ENCODE measurements at regions not wholly inside any gene's neighbourhood (a gene's known extent, or its start where the extent isn't known, plus 50 kb on each side); places are given as distances from the start of the nearest gene placed in this dataset.

DNA sequence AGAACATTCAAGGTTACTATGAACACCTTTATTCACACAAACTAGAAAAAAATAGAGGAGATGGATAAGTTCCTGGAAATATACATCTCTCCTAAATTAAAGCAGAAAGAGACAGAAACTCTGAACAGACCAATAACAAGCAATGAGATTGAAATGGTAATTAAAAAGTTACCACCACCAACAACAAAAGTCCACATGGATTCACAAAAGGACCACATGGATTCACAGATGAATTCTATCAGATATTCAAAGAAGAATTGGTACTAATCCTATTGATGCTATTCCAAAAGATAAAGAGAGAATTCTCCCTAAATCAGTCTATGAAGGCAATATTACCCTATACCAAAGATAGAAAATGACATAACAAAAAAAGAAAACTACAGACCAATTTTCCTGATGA, 518.9 kb downstream of the PRDM9 start:
- TF ChIP-seq, protein P1, sequence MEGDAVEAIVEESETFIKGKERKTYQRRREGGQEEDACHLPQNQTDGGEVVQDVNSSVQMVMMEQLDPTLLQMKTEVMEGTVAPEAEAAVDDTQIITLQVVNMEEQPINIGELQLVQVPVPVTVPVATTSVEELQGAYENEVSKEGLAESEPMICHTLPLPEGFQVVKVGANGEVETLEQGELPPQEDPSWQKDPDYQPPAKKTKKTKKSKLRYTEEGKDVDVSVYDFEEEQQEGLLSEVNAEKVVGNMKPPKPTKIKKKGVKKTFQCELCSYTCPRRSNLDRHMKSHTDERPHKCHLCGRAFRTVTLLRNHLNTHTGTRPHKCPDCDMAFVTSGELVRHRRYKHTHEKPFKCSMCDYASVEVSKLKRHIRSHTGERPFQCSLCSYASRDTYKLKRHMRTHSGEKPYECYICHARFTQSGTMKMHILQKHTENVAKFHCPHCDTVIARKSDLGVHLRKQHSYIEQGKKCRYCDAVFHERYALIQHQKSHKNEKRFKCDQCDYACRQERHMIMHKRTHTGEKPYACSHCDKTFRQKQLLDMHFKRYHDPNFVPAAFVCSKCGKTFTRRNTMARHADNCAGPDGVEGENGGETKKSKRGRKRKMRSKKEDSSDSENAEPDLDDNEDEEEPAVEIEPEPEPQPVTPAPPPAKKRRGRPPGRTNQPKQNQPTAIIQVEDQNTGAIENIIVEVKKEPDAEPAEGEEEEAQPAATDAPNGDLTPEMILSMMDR (IDR thresholded peaks at IDR 0.05) = no peak
- TF ChIP-seq POLR2A (IDR thresholded peaks at IDR 0.05) = no peak
- DNase-seq (ENCODE audit: low spot score in 2 of 2) = no peak
- intact Hi-C loops (cut with DNase I; ENCODE audit: low total_unique reads) = no loop called here
- no peak overlapping the region for H3K4me3 ChIP-seq (ENCODE audit: low read depth, poor library complexity, severe bottlenecking)

GRCh38 chr5:24042688-24043087, 535.3 kb downstream of the PRDM9 start:
- 71 to 74% methylated on average over 2 of the region's 2 CpGs for WGBS, 2 donors
- H3K4me3 ChIP-seq (ENCODE audit: low read depth, poor library complexity, severe bottlenecking) = no peak overlapping the region
- no peak for TF ChIP-seq POLR2A (IDR thresholded peaks at IDR 0.05)
- TF ChIP-seq, protein P1 (IDR thresholded peaks at IDR 0.05) = no peak
- intact Hi-C loops (cut with DNase I; ENCODE audit: low total_unique reads) = no loop called here
- DNase-seq (ENCODE audit: low spot score in 2 of 2) = no peak

GRCh38 chr5:24045046-24045445, 537.6 kb downstream of the PRDM9 start:
- no peak for DNase-seq (ENCODE audit: low spot score in 2 of 2)
- TF ChIP-seq, protein P1 (IDR thresholded peaks at IDR 0.05) = no peak
- TF ChIP-seq POLR2A (IDR thresholded peaks at IDR 0.05) = no peak
- no peak overlapping the region for H3K4me3 ChIP-seq (ENCODE audit: low read depth, poor library complexity, severe bottlenecking)
- intact Hi-C loops (cut with DNase I; ENCODE audit: low total_unique reads) = no loop called here

DNA sequence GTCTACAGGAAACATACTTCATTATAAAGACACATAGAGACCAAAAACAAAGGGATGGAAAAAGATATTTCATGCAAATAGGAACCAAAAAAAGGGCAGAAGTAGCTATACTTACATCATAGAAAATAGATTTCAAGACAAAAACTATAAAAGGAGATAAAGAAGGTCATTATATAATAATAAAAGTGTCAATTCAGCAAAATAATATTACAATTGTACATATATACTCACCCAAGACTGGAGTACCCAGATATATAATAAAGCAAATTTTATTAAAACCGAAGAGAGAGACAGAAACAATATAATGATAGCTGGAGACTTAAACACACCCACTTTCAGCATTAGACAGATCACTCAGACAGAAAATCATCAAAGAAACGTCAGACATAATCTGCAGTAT, 546.3 kb downstream of the PRDM9 start:
- DNase-seq (ENCODE audit: low spot score in 2 of 2) = no peak
- intact Hi-C loops (cut with DNase I; ENCODE audit: low total_unique reads) = no loop called here
- WGBS, 2 donors = 76 to 81% methylated on average over 2 of the region's 2 CpGs
- no peak overlapping the region for H3K4me3 ChIP-seq (ENCODE audit: low read depth, poor library complexity, severe bottlenecking)
- no peak for TF ChIP-seq POLR2A (IDR thresholded peaks at IDR 0.05)
- TF ChIP-seq, protein P1 (IDR thresholded peaks at IDR 0.05) = no peak

DNA sequence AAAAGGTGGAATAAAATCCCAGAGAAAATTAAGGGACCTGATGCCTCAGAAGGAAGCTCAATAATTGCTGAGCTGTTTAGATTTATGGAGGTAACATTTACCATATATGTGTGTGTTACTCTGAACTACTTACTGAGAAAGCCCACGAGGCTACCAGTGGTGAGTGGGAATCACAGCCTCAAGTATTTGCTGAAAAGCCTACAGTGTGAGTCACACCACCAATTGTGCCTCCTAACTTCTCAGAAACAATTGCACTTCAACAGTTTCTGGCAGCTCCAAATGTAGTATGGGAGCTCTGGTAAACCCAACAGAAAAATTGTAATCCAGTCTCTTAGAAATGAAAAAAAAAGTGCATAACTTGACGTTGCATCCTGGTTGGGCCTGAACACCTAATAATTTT, 551.6 kb downstream of the PRDM9 start:
- TF ChIP-seq POLR2A (IDR thresholded peaks at IDR 0.05) = no peak
- TF ChIP-seq, protein P1 (IDR thresholded peaks at IDR 0.05) = no peak
- no peak for DNase-seq (ENCODE audit: low spot score in 2 of 2)
- 76 to 84% methylated on average over 2 of the region's 2 CpGs for WGBS, 2 donors
- no peak overlapping the region for H3K4me3 ChIP-seq (ENCODE audit: low read depth, poor library complexity, severe bottlenecking)
- intact Hi-C loops (cut with DNase I; ENCODE audit: low total_unique reads) = no loop called here

- DNase-seq (ENCODE audit: low spot score in 2 of 2) = no peak
- no peak overlapping the region for H3K4me3 ChIP-seq (ENCODE audit: low read depth, poor library complexity, severe bottlenecking)
- intact Hi-C loops (cut with DNase I; ENCODE audit: low total_unique reads) = no loop called here
- 80 to 81% methylated on average over 4 of the region's 4 CpGs for WGBS, 2 donors
- TF ChIP-seq POLR2A (IDR thresholded peaks at IDR 0.05) = no peak
- TF ChIP-seq, protein P1 (IDR thresholded peaks at IDR 0.05) = no peak
Observed at GRCh38 chr5:24059716-24060115, 552.3 kb downstream of the PRDM9 start.

Data from lower leg skin (tissue), 4 donors.